Tibial nerve (tissue), 4 donors: ENCODE measurements at regions not wholly inside any gene's neighbourhood (a gene's known extent, or its start where the extent isn't known, plus 50 kb on each side); places are given as distances from the start of the nearest gene placed in this dataset.

Experiments
- CTCF ChIP-seq, 5 experiments: fragments of 200-600 bp in 3 of 5; fragments of 450-650 bp in 2 of 5; sonication (generic) in 3 of 5; IDR thresholded peaks; one replicate each; pipeline ENCODE4 v1.5.1; 2016 to 2019; ENCODE audit warnings: antibody characterized with exemption in 5 of 5, mild to moderate bottlenecking in 3 of 5, moderate library complexity in 2 of 5
- EP300 ChIP-seq, 2 donors: sonication (generic); formaldehyde crosslinking; IDR thresholded peaks; one replicate each; pipeline ENCODE4 v1.6.1; 2017; ENCODE audit warnings: antibody characterized with exemption in 2 of 2, mild to moderate bottlenecking in 1 of 2

- no peak for TF ChIP-seq CTCF (IDR thresholded peaks at IDR 0.05)
- no peak for TF ChIP-seq EP300 (IDR thresholded peaks at IDR 0.05)
Measured at GRCh38 chr10:4189281-4189680, 404.3 kb upstream of the KLF6 start.
